NT2/D1 (cell line): ENCODE measurements at regions not wholly inside any gene's neighbourhood (a gene's known extent, or its start where the extent isn't known, plus 50 kb on each side); places are given as distances from the start of the nearest gene placed in this dataset.

Experiments used
- SUZ12 ChIP-seq: IDR thresholded peaks from 2 replicates; pipeline ENCODE4 v1.6.1; 2011; ENCODE audit not compliant: insufficient read length, insufficient read depth; ENCODE audit errors: extremely low read depth
- YY1 ChIP-seq: IDR thresholded peaks from 2 replicates; pipeline ENCODE4 v1.6.1; 2011; ENCODE audit not compliant: insufficient read length, insufficient read depth

GRCh38 chr6:28598757-28599686, 73.3 kb downstream of the GPX5 start:
- TF ChIP-seq SUZ12 (no peak), YY1 (no peak)
